ENCODE measurements at regions not wholly inside any gene's neighbourhood (a gene's known extent, or its start where the extent isn't known, plus 50 kb on each side); places are given as distances from the start of the nearest gene placed in this dataset.

DNA sequence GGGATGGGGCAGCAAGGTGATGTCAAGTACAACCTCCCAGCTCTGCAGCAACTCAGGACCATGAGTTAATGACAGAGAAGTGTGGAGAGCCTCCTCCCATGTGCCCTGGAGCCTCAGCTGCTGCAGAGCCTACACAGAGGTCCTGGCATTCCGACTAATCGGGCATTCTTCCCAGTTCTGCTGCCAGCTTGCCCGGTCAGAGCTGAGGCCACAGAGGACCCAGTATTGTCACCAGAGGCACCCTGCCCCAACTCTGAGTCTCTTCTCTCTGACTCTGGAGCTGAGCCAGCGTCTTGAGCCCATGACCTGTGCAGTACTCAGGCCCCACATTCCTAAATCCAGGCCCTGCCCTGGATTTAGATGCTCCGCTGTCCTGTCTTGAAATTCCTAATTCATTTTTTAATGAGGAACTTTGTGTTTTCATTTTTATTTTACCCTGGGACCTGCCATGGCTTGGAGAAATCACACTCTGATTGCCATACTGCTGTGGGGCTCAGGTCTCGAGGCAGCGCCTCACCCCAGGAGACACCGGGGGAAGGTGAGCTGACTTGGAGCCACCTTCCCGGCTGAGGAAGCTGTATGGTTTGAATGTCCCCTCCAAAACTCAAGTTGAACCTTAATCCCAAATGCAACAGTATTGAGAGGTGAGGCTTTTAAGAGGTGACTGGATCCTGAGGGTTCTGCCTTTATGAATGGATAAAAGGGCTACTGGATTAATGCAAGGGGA is 144.9 kb upstream of the ZNF507 start:
- TF ChIP-seq ZFX (IDR thresholded peaks at IDR 0.05) (no peak), CTCF (conservative IDR thresholded peaks at IDR 0.05) (no peak)
- H3K27ac ChIP-seq, result no peak overlapping the region

- TF ChIP-seq CTCF (conservative IDR thresholded peaks at IDR 0.05) (no peak), ZFX (IDR thresholded peaks at IDR 0.05) (no peak)
- no peak overlapping the region for H3K27ac ChIP-seq
These were observed 144.2 kb upstream of the ZNF507 start for GRCh38 chr19:32201211-32201610.

DNA sequence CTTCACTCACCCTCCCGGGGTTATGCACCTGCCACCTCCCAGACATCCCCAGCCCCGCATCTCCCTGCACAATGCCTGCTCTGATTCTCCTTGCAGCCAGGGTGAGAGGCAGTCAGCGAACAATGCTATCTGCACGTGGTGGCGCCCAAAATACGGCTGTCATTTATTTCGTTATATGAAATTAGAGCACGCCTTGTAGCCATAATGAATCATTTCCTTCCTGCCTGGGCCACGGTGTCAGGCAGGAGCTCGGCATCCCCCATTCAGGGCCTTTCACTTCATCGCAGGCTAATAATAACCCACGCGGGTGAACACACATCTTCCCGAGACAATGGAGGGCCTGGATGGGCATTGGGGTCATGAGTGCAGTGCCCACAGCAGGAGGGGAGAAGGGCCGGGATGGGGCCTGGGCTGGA is 143.8 kb upstream of the ZNF507 start:
- no peak overlapping the region for H3K27ac ChIP-seq
- no peak for TF ChIP-seq ZFX (IDR thresholded peaks at IDR 0.05)
- no peak for TF ChIP-seq CTCF (conservative IDR thresholded peaks at IDR 0.05)

- H3K27ac ChIP-seq, result no peak overlapping the region
- no peak for TF ChIP-seq ZFX (IDR thresholded peaks at IDR 0.05)
- no peak for TF ChIP-seq CTCF (conservative IDR thresholded peaks at IDR 0.05)
These were observed 143.2 kb upstream of the ZNF507 start for GRCh38 chr19:32202244-32202643.

DNA sequence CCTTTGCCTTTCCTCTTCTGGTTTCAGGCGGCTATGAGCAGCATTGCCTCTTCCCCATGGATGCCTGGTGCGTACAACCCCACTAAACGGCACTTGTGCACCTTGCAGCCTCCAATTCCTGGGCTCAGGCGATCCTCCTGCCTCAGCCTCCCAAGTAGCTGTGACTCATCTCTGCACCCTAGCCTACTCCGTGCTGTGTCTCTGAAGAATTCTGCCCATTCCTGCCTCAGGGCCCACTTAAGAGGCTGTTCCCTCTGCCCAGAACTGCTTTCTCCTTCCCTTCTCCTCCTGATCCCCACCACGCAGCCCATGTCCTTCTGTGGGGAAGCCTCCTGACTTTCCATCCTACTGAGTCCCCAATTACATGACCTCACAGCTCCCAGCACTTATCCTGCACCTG is 142.2 kb upstream of the ZNF507 start:
- TF ChIP-seq ZFX (IDR thresholded peaks at IDR 0.05), result no peak
- no peak for TF ChIP-seq CTCF (conservative IDR thresholded peaks at IDR 0.05)
- H3K27ac ChIP-seq, result no peak overlapping the region

- H3K27ac ChIP-seq, result no peak overlapping the region
- no peak; the same call in 1 of the 2 replicates for TF ChIP-seq CTCF (conservative IDR thresholded peaks at IDR 0.05)
- no peak for TF ChIP-seq ZFX (IDR thresholded peaks at IDR 0.05)
These were observed 139.3 kb upstream of the ZNF507 start for GRCh38 chr19:32206065-32206464.

DNA sequence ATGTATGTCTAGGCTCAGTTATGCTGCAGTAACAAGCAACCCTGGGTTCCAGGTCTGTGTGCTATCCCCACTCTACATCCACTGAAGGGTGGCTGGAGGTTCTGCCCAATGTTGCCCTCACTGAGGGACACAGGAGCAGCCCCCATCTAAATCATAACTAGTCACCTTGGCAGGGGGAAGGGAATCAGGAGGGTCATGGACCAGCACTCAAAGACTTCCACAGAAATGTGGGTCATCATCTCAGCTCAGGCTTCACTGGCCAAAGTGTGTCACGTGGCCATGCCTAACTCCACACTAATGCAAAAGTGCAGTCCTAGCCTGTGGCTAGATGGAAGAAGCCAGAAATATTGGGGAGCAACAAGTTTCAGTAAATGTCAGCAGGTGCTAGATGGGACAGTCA is 137.3 kb upstream of the ZNF507 start:
- no peak for TF ChIP-seq CTCF (conservative IDR thresholded peaks at IDR 0.05)
- no peak overlapping the region for H3K27ac ChIP-seq

All from C4-2B (cell line).